ENCODE measurements at regions not wholly inside any gene's neighbourhood (a gene's known extent, or its start where the extent isn't known, plus 50 kb on each side); places are given as distances from the start of the nearest gene placed in this dataset.

DNA sequence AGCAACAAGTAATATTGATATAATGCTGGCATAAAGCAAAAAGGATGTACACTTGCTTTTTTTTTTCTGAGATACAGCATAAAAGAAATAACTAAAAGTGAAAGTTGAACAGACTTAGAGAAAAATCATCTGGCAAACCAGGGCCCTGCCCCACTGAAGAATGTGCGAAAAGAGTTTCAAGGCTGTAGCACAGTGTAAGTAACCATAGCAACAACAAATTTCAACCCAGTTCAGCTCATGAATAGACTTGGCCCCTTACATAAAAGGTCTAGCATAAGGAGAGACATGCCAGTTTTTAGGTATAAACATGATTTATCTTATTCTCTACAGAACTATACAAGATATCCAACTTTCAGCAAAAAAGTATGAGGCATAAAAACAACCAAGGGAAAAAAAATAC is 113.7 kb upstream of the GYPC start:
- TF ChIP-seq, protein P1, sequence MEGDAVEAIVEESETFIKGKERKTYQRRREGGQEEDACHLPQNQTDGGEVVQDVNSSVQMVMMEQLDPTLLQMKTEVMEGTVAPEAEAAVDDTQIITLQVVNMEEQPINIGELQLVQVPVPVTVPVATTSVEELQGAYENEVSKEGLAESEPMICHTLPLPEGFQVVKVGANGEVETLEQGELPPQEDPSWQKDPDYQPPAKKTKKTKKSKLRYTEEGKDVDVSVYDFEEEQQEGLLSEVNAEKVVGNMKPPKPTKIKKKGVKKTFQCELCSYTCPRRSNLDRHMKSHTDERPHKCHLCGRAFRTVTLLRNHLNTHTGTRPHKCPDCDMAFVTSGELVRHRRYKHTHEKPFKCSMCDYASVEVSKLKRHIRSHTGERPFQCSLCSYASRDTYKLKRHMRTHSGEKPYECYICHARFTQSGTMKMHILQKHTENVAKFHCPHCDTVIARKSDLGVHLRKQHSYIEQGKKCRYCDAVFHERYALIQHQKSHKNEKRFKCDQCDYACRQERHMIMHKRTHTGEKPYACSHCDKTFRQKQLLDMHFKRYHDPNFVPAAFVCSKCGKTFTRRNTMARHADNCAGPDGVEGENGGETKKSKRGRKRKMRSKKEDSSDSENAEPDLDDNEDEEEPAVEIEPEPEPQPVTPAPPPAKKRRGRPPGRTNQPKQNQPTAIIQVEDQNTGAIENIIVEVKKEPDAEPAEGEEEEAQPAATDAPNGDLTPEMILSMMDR (IDR thresholded peaks at IDR 0.05; ENCODE audit: insufficient read depth, low read depth, low read length), result no peak
- DNase-seq (ENCODE audit: low read depth), result no peak

DNA sequence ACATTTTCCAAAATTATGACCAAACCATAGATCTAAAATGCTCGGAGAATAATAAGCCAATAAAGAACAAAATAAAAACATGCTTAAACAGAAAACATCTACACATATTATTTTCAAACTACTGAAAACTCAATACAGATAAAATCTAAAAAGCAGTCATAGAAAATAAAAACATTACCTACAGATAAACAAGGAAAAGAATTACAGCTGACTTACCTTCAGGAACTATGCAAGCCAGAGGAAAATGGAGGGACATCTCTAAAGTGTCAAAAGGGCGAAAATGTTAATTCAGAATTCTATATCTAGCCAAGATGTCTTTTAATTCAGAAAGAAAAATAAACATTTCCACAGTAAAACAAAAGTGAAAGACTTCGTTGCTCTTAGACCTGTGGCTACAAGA is 112.9 kb upstream of the GYPC start:
- H3K4me3 ChIP-seq (ENCODE audit: low read depth, low read length), result no peak overlapping the region
- no peak for DNase-seq (ENCODE audit: low read depth)
- TF ChIP-seq, protein P1 (IDR thresholded peaks at IDR 0.05; ENCODE audit: insufficient read depth, low read depth, low read length), result no peak

More for the DNA sequence above, 113.7 kb upstream of the GYPC start:
- no peak overlapping the region for H3K4me3 ChIP-seq (ENCODE audit: low read depth, low read length)

DNA sequence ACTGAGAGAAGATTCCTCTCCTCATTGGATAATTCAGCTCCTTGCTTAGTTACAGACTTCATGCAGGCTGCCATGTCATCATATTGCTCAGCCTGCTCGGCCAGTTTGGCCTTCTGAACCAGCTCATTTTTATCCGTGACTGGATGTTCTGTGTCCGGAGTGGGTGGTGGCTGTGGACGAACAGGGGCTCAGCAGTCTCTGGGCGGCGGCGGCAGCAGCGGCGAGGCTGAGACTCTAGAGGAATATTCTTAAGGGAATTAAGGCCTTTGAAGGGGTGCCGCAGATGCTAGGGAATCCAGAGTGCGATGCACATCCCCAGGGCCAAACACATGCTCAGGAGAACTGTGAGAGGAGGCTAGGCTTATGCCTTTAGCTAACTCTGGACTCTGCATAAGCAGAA is 97.9 kb upstream of the GYPC start:
- TF ChIP-seq, protein P1 (IDR thresholded peaks at IDR 0.05; ENCODE audit: insufficient read depth, low read depth, low read length), result no peak
- no peak overlapping the region for H3K4me3 ChIP-seq (ENCODE audit: low read depth, low read length)
- DNase-seq (ENCODE audit: low read depth), result no peak

DNA sequence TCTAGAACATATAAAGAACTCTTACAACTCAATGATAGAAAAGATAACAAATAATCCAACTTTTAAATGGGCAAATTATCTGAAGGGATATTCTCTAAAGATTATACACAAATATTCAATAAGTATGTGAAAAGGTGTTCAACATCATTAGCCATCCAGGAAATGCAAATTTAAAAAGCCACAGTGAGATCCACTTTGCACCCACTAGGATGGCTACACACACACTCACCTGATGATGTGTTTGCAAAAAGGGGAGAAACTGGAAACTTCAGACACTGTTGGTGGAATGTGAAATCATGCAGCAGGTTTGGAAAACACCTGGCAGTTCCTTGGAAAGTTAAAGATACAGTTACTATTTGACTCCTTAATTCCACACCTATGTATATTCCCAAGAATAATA is 87.2 kb upstream of the GYPC start:
- TF ChIP-seq, protein P1 (IDR thresholded peaks at IDR 0.05; ENCODE audit: insufficient read depth, low read depth, low read length), result no peak
- no peak overlapping the region for H3K4me3 ChIP-seq (ENCODE audit: low read depth, low read length)
- no peak for DNase-seq (ENCODE audit: low read depth)

DNA sequence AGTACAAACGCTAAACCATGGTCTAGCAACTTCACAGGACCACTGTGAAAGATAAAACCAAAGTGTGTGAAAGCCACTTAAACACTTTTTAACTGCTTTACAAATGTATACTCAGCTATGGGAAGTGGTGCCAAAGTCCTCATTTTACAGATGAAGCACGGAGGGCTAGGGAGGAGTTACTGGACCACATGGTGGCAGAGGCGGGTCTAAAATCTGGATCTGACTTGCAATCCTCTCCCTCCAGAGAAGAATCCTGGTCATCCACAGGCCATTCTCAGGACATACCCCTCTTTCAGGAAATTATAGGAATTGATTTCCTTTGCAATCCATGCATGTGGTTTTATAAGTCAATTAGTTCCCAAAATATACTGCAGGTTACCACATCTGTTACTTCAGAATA is 84.6 kb upstream of the GYPC start:
- H3K4me3 ChIP-seq (ENCODE audit: low read depth, low read length), result no peak overlapping the region
- DNase-seq (ENCODE audit: low read depth), result peak; percentile 3
- TF ChIP-seq, protein P1 (IDR thresholded peaks at IDR 0.05; ENCODE audit: insufficient read depth, low read depth, low read length), result peak; percentile 4

DNA sequence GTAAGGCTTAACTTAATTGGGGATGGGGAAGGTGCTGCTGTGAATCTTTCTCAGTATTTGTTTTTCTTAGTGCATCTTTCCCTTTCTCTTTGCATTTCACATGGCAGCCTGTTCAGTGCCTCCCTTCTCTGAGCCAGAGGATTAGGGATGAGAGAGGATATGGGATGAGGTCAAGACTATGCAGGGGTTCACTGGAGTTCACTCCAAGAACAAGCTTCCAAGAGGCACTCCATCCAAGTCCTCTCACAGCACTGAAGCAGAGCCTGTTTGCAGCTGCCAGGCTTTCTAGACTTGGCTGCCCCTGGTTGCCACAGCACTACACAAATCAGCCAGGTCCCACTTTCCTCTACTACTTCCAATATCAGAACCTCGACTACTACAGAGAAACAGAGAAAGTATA is 80.3 kb upstream of the GYPC start:
- DNase-seq (ENCODE audit: low read depth), result no peak
- TF ChIP-seq, protein P1 (IDR thresholded peaks at IDR 0.05; ENCODE audit: insufficient read depth, low read depth, low read length), result no peak
- H3K4me3 ChIP-seq (ENCODE audit: low read depth, low read length), result no peak overlapping the region

DNA sequence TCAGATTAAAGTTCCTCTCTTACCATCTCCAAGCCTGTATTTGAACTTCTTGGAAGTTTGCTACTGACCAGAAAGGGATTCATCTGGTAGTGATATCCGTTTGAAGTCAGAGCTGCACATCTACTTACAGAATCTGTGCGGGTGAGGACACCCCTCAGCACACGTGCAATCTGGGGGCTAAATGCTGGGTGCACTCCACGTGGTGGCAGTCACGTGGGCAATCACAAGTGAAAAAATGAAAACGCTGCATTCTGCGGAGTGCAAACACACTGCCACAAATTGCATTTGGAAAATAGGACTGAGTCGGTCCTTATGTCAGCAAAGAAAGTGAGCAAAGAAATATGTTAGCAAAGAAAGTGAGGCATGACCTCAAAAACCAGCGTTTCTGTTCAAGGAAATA is 76.1 kb upstream of the GYPC start:
- TF ChIP-seq, protein P1 (IDR thresholded peaks at IDR 0.05; ENCODE audit: insufficient read depth, low read depth, low read length), result no peak
- DNase-seq (ENCODE audit: low read depth), result no peak
- H3K4me3 ChIP-seq (ENCODE audit: low read depth, low read length), result no peak overlapping the region
